NT2/D1 (cell line): ENCODE measurements at regions not wholly inside any gene's neighbourhood (a gene's known extent, or its start where the extent isn't known, plus 50 kb on each side); places are given as distances from the start of the nearest gene placed in this dataset.

Experiments used
- YY1 ChIP-seq: IDR thresholded peaks from 2 replicates; pipeline ENCODE4 v1.6.1; 2011; ENCODE audit not compliant: insufficient read length, insufficient read depth
- ZNF274 ChIP-seq: IDR thresholded peaks from 2 replicates; pipeline ENCODE4 v1.6.1; 2011; ENCODE audit warnings: mild to moderate bottlenecking, low read depth, low read length

DNA sequence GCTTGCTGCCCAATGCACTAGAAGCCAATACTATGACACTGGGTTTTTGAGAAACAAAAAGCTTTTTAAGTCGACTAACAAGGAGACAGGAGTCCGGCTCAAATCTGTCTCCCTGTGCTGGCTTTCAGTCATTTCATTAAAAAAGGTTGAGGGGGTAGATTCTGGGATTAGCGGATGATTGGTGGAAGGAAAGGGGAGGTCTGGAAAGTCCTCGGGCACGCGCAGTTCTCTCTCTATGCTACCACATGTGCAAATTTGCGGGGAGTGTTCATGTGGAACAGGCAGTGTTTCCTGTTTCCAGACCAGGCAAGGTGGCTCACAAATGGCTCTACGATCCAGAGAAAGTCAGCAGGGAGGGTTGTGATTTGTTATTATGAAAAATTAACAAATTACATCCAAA, 89.1 kb upstream of the TOX2 start:
- TF ChIP-seq ZNF274 (no peak), YY1 (no peak)
